ENCODE measurements at regions not wholly inside any gene's neighbourhood (a gene's known extent, or its start where the extent isn't known, plus 50 kb on each side); places are given as distances from the start of the nearest gene placed in this dataset.

DNA sequence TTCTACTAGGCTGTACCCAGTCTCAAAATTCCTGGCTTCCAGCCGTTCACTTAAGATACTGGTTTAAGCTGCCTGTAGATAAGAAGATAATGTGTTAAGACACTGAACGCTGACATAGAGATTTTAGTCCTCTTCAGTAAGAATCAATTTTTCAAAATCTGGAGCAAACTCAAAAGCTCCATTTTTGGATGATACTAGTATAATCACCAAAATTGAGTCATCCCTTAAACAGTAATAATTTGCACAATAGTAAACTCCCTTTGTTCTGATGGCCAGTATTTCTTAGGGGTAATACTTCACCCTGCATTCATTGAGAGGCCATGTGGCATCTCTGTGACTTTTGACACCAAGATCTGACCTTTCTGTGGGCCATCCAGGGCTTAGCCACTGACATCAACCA, 299.8 kb upstream of the USP25 start:
- ChIA-PET CTCF (ENCODE audit: unreplicated experiment) (no interaction called here), POLR2A (interaction anchor here (0.9 to 1.4 kb wide), 2 partner anchors 11 to 84 kb away, joined by 3 to 4 read pairs; no protein-coding TSS in a partner anchor)
- Histone ChIP-seq H4K20me1 (ENCODE audit: insufficient read depth, low read length) (no peaks in the 10 kb centered on the region), H3K4me2 (ENCODE audit: low read length) (no peak overlapping the region), H3K4me3 (ENCODE audit: low read depth, low read length, poor library complexity, severe bottlenecking) (no peak overlapping the region), H2AFZ (ENCODE audit: low read length) (no peak overlapping the region), H3K79me2 (ENCODE audit: insufficient read depth, low read depth, low read length) (no peaks in the 10 kb centered on the region), H3K9me2 (ENCODE audit: insufficient read depth, low read length) (no peaks in the 10 kb centered on the region), H3K9me3 (ENCODE audit: low read length) (no peaks in the 10 kb centered on the region), H3K27ac (ENCODE audit: low read depth, low read length, poor library complexity, severe bottlenecking) (no peak overlapping the region), H3K36me3 (ENCODE audit: insufficient read depth, low read length) (no peaks in the 10 kb centered on the region), H3K4me1 (ENCODE audit: insufficient read depth, low read length, poor library complexity, severe bottlenecking) (no peaks in the 10 kb centered on the region)
- no peak for TF ChIP-seq EZH2phosphoT487 (IDR thresholded peaks at IDR 0.05; ENCODE audit: borderline replicate concordance, low read depth, low read length)
- TF ChIP-seq, protein P1, sequence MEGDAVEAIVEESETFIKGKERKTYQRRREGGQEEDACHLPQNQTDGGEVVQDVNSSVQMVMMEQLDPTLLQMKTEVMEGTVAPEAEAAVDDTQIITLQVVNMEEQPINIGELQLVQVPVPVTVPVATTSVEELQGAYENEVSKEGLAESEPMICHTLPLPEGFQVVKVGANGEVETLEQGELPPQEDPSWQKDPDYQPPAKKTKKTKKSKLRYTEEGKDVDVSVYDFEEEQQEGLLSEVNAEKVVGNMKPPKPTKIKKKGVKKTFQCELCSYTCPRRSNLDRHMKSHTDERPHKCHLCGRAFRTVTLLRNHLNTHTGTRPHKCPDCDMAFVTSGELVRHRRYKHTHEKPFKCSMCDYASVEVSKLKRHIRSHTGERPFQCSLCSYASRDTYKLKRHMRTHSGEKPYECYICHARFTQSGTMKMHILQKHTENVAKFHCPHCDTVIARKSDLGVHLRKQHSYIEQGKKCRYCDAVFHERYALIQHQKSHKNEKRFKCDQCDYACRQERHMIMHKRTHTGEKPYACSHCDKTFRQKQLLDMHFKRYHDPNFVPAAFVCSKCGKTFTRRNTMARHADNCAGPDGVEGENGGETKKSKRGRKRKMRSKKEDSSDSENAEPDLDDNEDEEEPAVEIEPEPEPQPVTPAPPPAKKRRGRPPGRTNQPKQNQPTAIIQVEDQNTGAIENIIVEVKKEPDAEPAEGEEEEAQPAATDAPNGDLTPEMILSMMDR (conservative IDR thresholded peaks at IDR 0.05; ENCODE audit: low read length), result no peak
- intact Hi-C loops (cut with micrococcal nuclease; ENCODE audit: unreplicated experiment), result loop anchor here (1.0 kb wide), 1 partner anchor 25 kb away; no protein-coding TSS in a partner anchor
- no peak for DNase-seq (ENCODE audit: low spot score)
- BruUV-seq (replicated peaks), result no TSS peak

DNA sequence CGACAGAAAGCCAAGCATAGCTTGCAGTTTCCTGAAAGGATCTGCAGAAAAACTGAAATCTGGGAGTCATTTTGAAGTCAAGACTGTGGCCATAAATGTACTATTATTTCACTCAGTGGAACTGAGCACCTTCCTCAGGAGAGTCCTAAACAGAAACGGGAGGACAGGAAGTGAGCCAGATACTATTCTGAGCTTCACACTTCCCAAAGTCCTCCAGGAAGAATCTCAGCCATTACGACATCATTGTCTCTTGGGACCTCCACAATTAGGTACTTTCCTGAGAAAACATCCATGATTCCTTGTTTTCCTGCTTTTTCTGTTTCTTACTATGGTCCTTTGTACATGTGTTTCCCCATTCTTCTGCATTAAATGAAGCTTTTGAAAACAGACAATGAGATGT, 299.2 kb upstream of the USP25 start:
- intact Hi-C loops (cut with micrococcal nuclease; ENCODE audit: unreplicated experiment), result loop anchor here (1.0 kb wide), 1 partner anchor 25 kb away; no protein-coding TSS in a partner anchor
- H3K4me2 ChIP-seq (ENCODE audit: low read length), result no peak overlapping the region
- no peak for DNase-seq (ENCODE audit: low spot score)
- BruUV-seq (replicated peaks), result no TSS peak
- no peaks in the 10 kb centered on the region for H3K9me2 ChIP-seq (ENCODE audit: insufficient read depth, low read length)
- H3K4me1 ChIP-seq (ENCODE audit: insufficient read depth, low read length, poor library complexity, severe bottlenecking), result no peaks in the 10 kb centered on the region
- H3K27ac ChIP-seq (ENCODE audit: low read depth, low read length, poor library complexity, severe bottlenecking), result no peak overlapping the region
- H3K9me3 ChIP-seq (ENCODE audit: low read length), result no peaks in the 10 kb centered on the region
- no peaks in the 10 kb centered on the region for H3K79me2 ChIP-seq (ENCODE audit: insufficient read depth, low read depth, low read length)
- H2AFZ ChIP-seq (ENCODE audit: low read length), result no peak overlapping the region
- no peaks in the 10 kb centered on the region for H4K20me1 ChIP-seq (ENCODE audit: insufficient read depth, low read length)
- no peak overlapping the region for H3K4me3 ChIP-seq (ENCODE audit: low read depth, low read length, poor library complexity, severe bottlenecking)
- ChIA-PET CTCF (ENCODE audit: unreplicated experiment) (no interaction called here), POLR2A (interaction anchor here (0.9 to 1.4 kb wide), 2 partner anchors 11 to 83 kb away, joined by 3 to 4 read pairs; no protein-coding TSS in a partner anchor)
- no peaks in the 10 kb centered on the region for H3K36me3 ChIP-seq (ENCODE audit: insufficient read depth, low read length)
- no peak for TF ChIP-seq EZH2phosphoT487 (IDR thresholded peaks at IDR 0.05; ENCODE audit: borderline replicate concordance, low read depth, low read length)
- TF ChIP-seq, protein P1 (conservative IDR thresholded peaks at IDR 0.05; ENCODE audit: low read length), result no peak

DNA sequence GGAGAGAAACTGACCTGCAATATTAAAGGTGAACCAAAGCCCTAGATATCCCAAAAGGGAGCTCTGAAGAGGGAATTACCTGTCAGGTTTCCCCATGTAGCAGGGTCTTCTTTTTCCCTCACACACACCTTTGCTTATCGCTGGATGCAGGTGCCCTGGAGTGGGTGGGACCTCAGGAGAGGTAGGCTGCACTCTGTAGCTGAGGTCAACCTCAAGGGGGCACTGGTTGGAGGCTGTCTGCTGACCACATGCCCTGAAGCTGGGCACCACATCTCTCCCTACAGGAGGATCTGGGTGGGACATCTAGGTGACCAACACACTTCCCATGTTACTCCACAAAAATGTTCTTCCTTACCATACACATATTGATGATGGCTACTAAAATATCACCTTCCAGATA, 298.7 kb upstream of the USP25 start:
- Histone ChIP-seq H3K27ac (ENCODE audit: low read depth, low read length, poor library complexity, severe bottlenecking) (no peak overlapping the region), H3K9me3 (ENCODE audit: low read length) (no peaks in the 10 kb centered on the region), H3K4me2 (ENCODE audit: low read length) (no peak overlapping the region), H3K9me2 (ENCODE audit: insufficient read depth, low read length) (no peaks in the 10 kb centered on the region), H3K4me1 (ENCODE audit: insufficient read depth, low read length, poor library complexity, severe bottlenecking) (no peaks in the 10 kb centered on the region), H3K4me3 (ENCODE audit: low read depth, low read length, poor library complexity, severe bottlenecking) (no peak overlapping the region), H3K36me3 (ENCODE audit: insufficient read depth, low read length) (no peaks in the 10 kb centered on the region), H4K20me1 (ENCODE audit: insufficient read depth, low read length) (no peaks in the 10 kb centered on the region), H3K79me2 (ENCODE audit: insufficient read depth, low read depth, low read length) (no peaks in the 10 kb centered on the region), H2AFZ (ENCODE audit: low read length) (no peak overlapping the region)
- TF ChIP-seq, protein P1 (conservative IDR thresholded peaks at IDR 0.05; ENCODE audit: low read length), result no peak
- TF ChIP-seq EZH2phosphoT487 (IDR thresholded peaks at IDR 0.05; ENCODE audit: borderline replicate concordance, low read depth, low read length), result no peak
- ChIA-PET CTCF (ENCODE audit: unreplicated experiment) (no interaction called here), POLR2A (interaction anchor here (0.7 to 1.4 kb wide), 6 partner anchors 12 to 155 kb away, joined by 3 to 4 read pairs (median 3); no protein-coding TSS in a partner anchor)
- BruUV-seq (replicated peaks), result no TSS peak
- intact Hi-C loops (cut with micrococcal nuclease; ENCODE audit: unreplicated experiment), result no loop called here
- DNase-seq (ENCODE audit: low spot score), result no peak

Data from OCI-LY7 (cell line).